ENCODE measurements at regions not wholly inside any gene's neighbourhood (a gene's known extent, or its start where the extent isn't known, plus 50 kb on each side); places are given as distances from the start of the nearest gene placed in this dataset.

DNA sequence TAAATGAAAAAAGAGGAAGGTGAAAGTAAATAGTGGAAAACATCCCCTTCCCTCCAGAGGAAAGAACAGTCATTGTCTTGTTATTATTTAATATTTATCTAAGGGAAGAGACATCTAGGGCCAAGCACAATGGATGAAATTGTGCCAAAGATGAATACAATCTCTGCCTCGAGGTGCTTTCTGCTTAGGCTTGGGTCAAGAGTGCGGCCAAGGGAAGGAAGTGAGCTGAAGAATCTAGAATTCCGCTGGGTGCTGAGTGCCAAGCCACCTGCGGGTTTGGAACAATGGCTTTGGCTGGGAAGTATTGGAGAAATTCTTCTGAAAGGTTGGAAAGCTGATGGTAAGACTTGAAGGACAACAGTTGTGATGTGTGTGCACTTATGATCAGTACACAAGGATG lies 531.3 kb upstream of the FZD8 start (continued):
- TF ChIP-seq, protein P1, sequence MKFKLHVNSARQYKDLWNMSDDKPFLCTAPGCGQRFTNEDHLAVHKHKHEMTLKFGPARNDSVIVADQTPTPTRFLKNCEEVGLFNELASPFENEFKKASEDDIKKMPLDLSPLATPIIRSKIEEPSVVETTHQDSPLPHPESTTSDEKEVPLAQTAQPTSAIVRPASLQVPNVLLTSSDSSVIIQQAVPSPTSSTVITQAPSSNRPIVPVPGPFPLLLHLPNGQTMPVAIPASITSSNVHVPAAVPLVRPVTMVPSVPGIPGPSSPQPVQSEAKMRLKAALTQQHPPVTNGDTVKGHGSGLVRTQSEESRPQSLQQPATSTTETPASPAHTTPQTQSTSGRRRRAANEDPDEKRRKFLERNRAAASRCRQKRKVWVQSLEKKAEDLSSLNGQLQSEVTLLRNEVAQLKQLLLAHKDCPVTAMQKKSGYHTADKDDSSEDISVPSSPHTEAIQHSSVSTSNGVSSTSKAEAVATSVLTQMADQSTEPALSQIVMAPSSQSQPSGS (IDR thresholded peaks at IDR 0.05; ENCODE audit: low read length) = no peak
